ENCODE measurements at regions not wholly inside any gene's neighbourhood (a gene's known extent, or its start where the extent isn't known, plus 50 kb on each side); places are given as distances from the start of the nearest gene placed in this dataset.

- no peak for TF ChIP-seq EZH2 (IDR thresholded peaks at IDR 0.05; ENCODE audit: low read depth, low read length, severe bottlenecking)
- no peak for TF ChIP-seq RFX5 (IDR thresholded peaks at IDR 0.05; ENCODE audit: borderline replicate concordance, low read depth, low read length)
- TF ChIP-seq, protein P1, sequence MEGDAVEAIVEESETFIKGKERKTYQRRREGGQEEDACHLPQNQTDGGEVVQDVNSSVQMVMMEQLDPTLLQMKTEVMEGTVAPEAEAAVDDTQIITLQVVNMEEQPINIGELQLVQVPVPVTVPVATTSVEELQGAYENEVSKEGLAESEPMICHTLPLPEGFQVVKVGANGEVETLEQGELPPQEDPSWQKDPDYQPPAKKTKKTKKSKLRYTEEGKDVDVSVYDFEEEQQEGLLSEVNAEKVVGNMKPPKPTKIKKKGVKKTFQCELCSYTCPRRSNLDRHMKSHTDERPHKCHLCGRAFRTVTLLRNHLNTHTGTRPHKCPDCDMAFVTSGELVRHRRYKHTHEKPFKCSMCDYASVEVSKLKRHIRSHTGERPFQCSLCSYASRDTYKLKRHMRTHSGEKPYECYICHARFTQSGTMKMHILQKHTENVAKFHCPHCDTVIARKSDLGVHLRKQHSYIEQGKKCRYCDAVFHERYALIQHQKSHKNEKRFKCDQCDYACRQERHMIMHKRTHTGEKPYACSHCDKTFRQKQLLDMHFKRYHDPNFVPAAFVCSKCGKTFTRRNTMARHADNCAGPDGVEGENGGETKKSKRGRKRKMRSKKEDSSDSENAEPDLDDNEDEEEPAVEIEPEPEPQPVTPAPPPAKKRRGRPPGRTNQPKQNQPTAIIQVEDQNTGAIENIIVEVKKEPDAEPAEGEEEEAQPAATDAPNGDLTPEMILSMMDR (IDR thresholded peaks at IDR 0.05; ENCODE audit: control extremely low read depth in 1 of 3, insufficient read depth in 1 of 3, low read depth in 1 of 3, low read length in 3 of 3), result no peak
- TF ChIP-seq HDAC2 (IDR thresholded peaks at IDR 0.05; ENCODE audit: borderline replicate concordance in 1 of 2, low read depth in 2 of 2, low read length in 2 of 2), result no peak
- TF ChIP-seq JUND (IDR thresholded peaks at IDR 0.05; ENCODE audit: low read length), result no peak
- no peak for TF ChIP-seq SIRT6 (IDR thresholded peaks at IDR 0.05; ENCODE audit: low read length)
- no peak for TF ChIP-seq TCF12 (IDR thresholded peaks at IDR 0.05; ENCODE audit: low read depth, low read length)
- TF ChIP-seq CEBPB (IDR thresholded peaks at IDR 0.05; ENCODE audit: low read depth, low read length), result no peak
- no peak for TF ChIP-seq CREB1 (IDR thresholded peaks at IDR 0.05)
- TF ChIP-seq POLR2AphosphoS5 (IDR thresholded peaks at IDR 0.05; ENCODE audit: low read depth, low read length), result no peak
- TF ChIP-seq RXRA (IDR thresholded peaks at IDR 0.05; ENCODE audit: insufficient read depth, low read depth, low read length), result no peak
- TF ChIP-seq SAP30 (IDR thresholded peaks at IDR 0.05; ENCODE audit: insufficient read depth, insufficient replicate concordance, low read length), result no peak
- no peak for TF ChIP-seq YY1 (IDR thresholded peaks at IDR 0.05; ENCODE audit: low read depth, low read length)
- TF ChIP-seq EP300 (IDR thresholded peaks at IDR 0.05; ENCODE audit: borderline replicate concordance in 1 of 2, low read depth in 2 of 2, low read length in 2 of 2), result no peak
Measured at GRCh38 chr5:130316971-130317680, 412.9 kb downstream of the CHSY3 start.

Measured in H1 (cell line).